ENCODE measurements at regions not wholly inside any gene's neighbourhood (a gene's known extent, or its start where the extent isn't known, plus 50 kb on each side); places are given as distances from the start of the nearest gene placed in this dataset.
A peak's percentile ranks its signal among the peaks of the same experiment; 100 is the strongest.

DNA sequence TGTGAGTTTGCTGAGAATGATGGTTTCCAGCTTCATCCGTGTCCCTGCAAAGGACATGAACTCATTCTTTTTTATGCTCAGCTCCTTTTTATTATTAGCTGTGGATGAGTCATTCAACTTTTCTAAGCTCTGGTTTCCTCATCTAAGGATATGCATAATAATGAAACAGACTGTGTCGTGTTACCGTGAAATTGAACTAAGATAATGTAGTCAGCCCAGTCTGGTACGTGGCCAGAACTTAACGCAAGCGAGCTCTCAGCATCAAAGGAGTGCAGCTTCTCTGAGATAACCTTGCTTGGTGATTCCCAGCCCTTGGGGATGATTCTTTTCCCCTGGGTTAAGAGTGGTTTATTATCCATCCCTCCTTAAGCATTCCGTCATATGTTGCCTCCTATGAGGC, 454.3 kb upstream of the EEF2KMT start:
- no peak for DNase-seq (ENCODE audit: low spot score)

DNA sequence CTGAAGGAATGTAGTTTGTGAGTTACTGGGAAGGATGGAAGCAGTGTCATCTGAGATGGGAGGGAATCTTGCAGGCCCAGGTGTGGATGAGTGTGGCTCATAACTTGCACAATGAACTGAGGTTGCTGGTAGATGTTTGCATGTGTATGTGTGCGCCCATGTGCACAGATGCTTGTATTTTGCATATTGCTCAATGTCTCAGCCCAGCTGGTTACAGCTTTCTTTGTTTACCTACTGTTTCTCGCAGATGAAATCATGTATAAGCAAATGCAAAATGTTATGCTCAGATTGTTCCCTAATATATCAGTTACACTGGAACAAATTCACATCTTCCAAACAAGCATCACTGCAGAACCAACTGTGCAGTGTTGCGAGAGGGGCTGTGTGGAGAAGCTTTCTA, 452.2 kb upstream of the EEF2KMT start:
- DNase-seq (ENCODE audit: low spot score): no peak

DNA sequence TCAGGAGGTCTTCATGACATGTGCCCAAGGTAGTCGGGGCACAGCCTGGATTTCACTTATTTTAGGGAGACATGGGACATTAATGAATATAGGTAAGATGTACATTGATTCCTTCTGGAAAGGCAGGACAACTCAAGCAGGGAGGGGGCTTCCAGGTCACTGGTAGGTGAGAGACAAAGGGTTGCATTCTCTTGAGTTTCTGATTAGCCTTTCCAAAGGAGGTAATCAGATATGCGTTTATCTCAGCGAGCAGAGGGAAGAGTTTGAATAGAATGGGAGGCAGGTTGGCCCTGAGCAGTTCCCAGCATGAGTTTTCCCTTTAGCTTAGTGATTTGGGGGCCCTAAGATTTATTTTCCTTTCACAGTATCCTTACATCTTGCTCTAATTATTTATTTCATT, 443.8 kb upstream of the EEF2KMT start:
- no peak for DNase-seq (ENCODE audit: low spot score)

GRCh38 chr16:5537347-5537746, 439.8 kb upstream of the EEF2KMT start:
- no peak for DNase-seq (ENCODE audit: low spot score)

- DNase-seq (ENCODE audit: low spot score): no peak
Observed at GRCh38 chr16:5533321-5533888, 435.8 kb upstream of the EEF2KMT start.

- DNase-seq (ENCODE audit: low spot score): no peak
Observed at GRCh38 chr16:5527817-5528216, 430.2 kb upstream of the EEF2KMT start.

- no peak for DNase-seq (ENCODE audit: low spot score)
Observed at GRCh38 chr16:5526826-5527225, 429.2 kb upstream of the EEF2KMT start.

DNA sequence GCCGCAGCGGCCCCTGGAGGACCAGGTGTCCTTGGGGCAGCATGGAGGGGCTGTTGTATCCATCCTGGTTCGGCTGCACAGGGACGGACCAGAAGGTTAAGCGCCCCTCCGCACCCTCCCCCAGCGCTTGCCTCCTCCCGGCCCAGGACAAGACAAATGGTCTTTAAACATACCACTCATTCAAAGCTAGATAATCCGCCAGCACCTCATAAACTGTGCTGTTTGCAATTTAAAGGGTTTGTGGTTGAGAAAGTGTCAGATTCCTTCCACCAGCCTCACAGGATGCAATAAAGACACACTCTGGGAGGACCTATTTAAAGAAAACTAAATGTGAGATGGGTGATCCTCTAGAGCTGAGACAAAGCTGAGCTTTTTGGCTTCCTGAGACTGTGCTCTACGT, 426.2 kb upstream of the EEF2KMT start:
- DNase-seq (ENCODE audit: low spot score): peak; percentile 9

GRCh38 chr16:5516115-5516514, 418.5 kb upstream of the EEF2KMT start:
- DNase-seq (ENCODE audit: low spot score): no peak

- no peak for DNase-seq (ENCODE audit: low spot score)
Observed at GRCh38 chr16:5512014-5512413, 414.4 kb upstream of the EEF2KMT start.

DNA sequence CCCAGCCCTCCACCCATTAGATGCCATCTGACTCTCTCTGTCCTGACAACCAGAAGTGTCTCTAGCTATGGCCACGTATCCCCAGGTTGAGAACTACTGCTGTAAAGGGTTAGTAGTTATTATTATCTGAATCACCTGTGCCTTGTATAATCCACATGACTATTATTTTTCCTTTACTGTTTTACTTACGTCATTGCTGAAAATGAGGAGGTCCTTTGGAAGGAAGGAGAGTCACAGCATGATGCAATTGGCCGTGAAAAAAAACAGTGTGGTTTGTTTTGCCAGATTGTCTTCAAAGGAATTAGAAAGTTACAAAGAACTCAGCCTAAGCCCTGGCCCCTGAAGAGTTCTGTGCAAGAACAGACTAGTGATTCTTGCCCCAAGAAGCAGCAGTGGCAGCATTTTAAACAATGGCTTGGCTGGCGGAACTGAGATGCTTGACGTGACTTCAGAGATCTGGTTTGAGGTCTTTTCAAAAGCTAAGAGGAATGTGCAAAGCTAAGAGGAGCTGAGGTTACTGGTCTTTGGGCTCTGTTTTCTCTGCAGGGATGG, 413.3 kb upstream of the EEF2KMT start:
- DNase-seq (ENCODE audit: low spot score): no peak

DNA sequence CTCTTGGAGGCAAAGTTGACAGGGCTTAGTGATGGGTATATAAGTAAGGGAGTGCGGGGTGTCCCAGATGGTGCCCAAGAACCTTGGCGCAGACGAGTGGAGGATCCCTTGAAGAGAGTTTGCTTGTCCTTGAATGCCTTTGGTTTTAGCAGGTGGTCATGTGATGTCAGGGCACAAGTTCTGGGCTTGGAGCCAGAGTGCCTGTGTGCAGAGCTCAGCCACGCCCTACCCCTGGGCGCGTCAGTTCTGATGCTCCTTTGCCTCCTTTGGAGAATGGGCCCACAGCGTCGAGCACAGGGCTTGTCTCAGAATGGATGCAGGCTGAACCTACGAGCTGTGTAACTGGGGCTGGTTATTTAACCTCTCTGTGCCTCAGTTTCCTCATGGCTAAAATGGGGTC, 412.2 kb upstream of the EEF2KMT start:
- peak; percentile 44 for DNase-seq (ENCODE audit: low spot score)

GRCh38 chr16:5509336-5509735, 411.7 kb upstream of the EEF2KMT start:
- DNase-seq (ENCODE audit: low spot score): no peak

DNA sequence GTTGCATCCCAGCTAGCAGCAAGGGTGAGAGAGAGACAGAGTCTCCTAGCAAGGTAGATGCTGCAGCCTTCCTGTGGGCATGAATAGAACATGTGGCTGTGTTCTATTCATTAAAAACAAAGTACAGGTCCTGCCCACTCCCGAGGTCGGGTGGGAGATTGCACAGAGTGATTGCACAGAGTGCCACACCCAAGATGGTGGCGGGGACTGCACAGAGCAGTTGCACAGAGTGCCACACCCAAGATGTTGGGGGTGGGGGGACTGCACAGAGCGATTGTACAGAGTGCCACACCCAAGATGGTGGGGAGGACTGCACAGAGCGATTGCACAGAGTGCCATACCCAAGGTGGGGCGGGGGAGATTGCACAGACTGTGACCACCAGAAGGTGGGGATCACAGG, 410.8 kb upstream of the EEF2KMT start:
- no peak for DNase-seq (ENCODE audit: low spot score)

- DNase-seq (ENCODE audit: low spot score): no peak
Observed at GRCh38 chr16:5506021-5506420, 408.4 kb upstream of the EEF2KMT start.

- DNase-seq (ENCODE audit: low spot score): no peak
Observed at GRCh38 chr16:5505091-5505887, 407.7 kb upstream of the EEF2KMT start.

DNA sequence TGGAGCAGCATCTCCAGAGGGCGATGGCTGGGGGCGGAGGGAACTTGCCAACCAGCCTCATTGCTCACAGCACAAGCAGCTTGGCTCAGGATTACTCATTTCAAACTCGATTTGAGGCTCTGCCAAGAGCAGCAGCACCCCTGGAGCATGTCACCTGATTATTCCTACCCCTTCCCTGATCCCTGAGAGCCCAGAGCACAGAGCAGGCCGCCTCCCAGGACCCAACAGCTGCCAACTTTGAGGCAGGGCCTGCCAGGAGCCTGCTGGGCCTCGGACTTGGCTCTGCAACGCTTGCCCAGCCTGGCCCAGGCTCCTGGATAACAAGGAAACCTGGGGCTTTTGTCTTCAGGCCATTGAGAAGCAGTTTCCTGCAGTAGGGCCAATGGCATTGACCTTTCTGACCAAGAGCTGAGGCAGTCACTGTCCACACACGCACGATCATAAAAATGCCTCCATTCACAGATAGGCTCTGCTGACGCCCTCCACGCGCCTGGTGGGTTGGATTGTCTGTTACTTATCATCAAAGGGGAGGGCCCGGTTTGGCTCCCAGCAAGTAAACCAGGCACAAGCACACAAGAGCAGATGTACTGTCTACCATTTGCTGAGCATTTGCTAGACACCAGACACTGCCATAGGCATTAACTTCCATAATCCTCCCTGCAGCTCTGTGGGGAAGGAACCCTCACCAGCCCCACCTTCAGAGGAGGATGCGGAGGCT, 406.6 kb upstream of the EEF2KMT start:
- DNase-seq (ENCODE audit: low spot score): no peak

DNA sequence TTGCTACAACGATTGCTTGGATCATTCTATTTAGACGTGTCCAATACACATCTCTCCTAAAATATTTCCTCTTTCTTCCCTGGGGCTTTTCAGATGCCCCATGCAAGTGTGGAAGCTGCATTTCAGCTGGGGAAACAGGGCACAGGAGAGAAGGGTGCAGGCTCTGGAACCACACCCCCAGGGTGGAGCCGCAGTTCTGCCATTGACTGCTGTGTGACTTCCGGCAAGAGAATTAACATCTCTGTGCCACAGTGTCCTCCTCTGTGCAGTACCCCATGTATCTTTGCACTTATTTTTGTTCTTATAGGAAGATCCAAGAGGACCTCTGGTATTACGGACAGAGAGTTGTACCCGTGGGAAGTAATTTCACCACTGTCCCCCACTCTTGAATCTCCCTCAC, 405.3 kb upstream of the EEF2KMT start:
- no peak for DNase-seq (ENCODE audit: low spot score)

DNA sequence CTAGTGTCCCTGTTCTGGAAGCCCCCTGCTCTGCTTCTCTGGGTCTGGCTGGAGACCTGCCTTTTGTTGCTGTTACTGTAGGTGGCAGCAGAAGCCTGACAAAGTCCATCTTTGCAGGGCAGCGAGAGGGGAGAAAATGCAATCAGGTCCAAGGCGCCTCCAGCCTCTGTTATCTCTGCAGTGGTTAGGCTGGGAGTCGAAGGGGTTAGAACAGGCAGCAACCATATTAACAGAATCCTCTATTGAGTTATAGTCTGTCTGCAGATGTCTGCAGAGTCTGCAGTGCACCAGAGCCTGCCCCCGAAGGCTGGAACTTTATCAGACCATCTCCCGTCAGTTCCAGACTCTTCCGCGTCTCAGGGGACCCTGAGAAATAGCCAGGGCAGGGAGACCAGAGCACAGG, 404.9 kb upstream of the EEF2KMT start:
- DNase-seq (ENCODE audit: low spot score): no peak

GRCh38 chr16:5500526-5500925, 402.9 kb upstream of the EEF2KMT start:
- DNase-seq (ENCODE audit: low spot score): no peak

DNA sequence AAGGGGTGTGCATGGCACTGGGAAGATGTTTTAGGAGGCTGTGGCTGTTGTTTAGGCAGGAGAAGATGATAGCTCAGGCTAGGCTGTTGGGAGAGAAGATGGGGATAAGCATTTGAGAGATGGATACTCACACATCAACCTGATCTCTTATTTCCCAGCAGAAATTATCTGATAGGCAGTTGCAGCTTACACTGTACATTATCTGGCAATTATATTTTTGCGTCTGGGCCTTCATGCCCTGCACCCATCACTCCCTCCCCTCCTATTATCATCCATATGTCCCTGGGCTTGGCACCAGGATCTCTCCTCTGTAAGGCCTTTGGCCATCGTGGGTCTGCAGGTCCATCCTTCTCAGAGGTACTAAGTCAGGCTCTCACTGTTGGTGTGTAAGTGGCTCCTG, 401.0 kb upstream of the EEF2KMT start:
- no peak for DNase-seq (ENCODE audit: low spot score)

DNA sequence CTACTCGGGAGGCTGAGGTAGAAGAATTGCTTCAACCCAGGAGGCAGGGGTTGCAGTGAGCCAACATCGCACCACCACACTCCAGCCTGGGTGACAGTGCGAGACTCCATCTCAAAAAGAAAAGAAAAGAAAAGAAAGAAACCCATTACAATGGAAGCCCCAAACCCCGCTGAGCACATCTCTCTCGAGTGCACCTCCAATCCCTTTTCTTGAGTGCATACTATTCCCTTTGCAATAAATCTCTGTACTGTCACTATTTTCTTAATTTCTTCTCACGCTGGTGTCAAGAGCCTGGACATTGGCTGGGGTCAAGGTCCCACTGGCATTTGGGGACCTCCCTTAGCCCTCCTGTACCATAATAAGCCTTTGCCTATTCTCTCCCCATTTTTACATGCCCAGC, 398.4 kb upstream of the EEF2KMT start:
- no peak for DNase-seq (ENCODE audit: low spot score)

DNA sequence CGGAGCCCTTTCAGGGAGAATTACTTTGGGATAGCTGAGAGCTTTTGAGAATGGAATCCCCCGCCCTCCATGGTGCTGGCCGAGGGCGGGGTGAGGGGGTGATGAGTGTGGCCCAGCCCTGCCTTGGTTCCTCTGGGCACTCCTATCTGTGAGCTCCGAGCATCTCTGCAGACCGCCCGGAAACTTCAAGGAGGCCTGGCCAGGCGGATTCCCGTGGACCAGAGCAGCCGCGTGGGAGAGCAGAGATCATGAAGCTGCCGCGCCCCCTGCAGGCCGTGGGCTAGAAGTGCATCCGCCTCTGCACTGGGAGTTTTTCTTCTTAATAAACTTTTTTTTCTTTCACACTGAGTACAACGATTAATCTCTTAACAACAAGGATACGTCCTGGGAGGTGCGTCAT, 392.9 kb upstream of the EEF2KMT start:
- no peak for DNase-seq (ENCODE audit: low spot score)

Measured in ureter (tissue), 1 donor.